HepG2 (cell line): ENCODE measurements at regions not wholly inside any gene's neighbourhood (a gene's known extent, or its start where the extent isn't known, plus 50 kb on each side); places are given as distances from the start of the nearest gene placed in this dataset.

Experiments
- ATAC-seq: fragments of 200-7000 bp; cut with Tn5 transposase; 3 replicates; pipeline ENCODE4 v1.9.1; 2020; ENCODE audit warnings: mild to moderate bottlenecking, moderate library complexity
- BruUV-seq: library from RNA; stranded (reverse); fragments of 400-500 nt; replicated peaks from 2 replicates; lab custom pipeline; 2021; lab: Mats Ljungman, UMichigan
- CTCF ChIA-PET: fragments of 300-600 bp; formaldehyde crosslinking; extraction: SDS; loops from one replicate; lab custom pipeline; 2021; ENCODE audit warnings: low total read pairs, inconsistent platforms, low intra/inter-chr PET ratio; lab: Yijun Ruan, JAX
- POLR2A ChIA-PET: fragments of 350-600 bp; sonication (Branson Sonifier 250); formaldehyde crosslinking; loops from one replicate; lab custom pipeline; 2020; ENCODE audit warnings: antibody characterized with exemption, inconsistent platforms; lab: Yijun Ruan, JAX
- DNase-seq: peaks from one replicate; pipeline ENCODE4 v3.0.0-alpha.2; 2015; ENCODE audit warnings: low spot score
- FAIRE-seq: peaks from 3 replicates; lab custom pipeline; 2011; peaks lifted over from hg19 to GRCh38; lab: Jason Lieb, UNC
- H2AFZ ChIP-seq: one replicate; pipeline ENCODE4 v1.6.1; 2011; ENCODE audit warnings: low read length, inconsistent platforms
- H3K27ac ChIP-seq: fragments of 300-600 bp; 3 replicates; pipeline ENCODE4 v1.8.0; 2011; ENCODE audit warnings: mixed run types, mild to moderate bottlenecking, mixed read lengths, low read length, inconsistent platforms; ENCODE audit not compliant: insufficient read depth; ENCODE audit errors: extremely low read length
- H3K27me3 ChIP-seq, 2 experiments: fragments of 200-600 bp in 1 of 2; 2 replicates in 1 of 2; 3 replicates in 1 of 2; pipeline versions ENCODE4 v1.6.0 to v1.8.0; 2011; ENCODE audit warnings: low read length in 2 of 2, mild to moderate bottlenecking in 2 of 2, moderate library complexity in 2 of 2, inconsistent platforms in 1 of 2; ENCODE audit not compliant: insufficient read depth in 2 of 2, control insufficient read depth in 1 of 2
- H3K36me3 ChIP-seq, 2 experiments: fragments of 200-600 bp in 1 of 2; replicated peaks in 1 of 2; 2 replicates in 1 of 2; 3 replicates in 1 of 2; pipeline versions ENCODE4 v1.5.1 to v1.8.0; 2011; ENCODE audit warnings: low read length in 2 of 2, inconsistent platforms in 1 of 2; ENCODE audit not compliant: insufficient read depth in 2 of 2, control insufficient read depth in 1 of 2
- H3K4me1 ChIP-seq: 2 replicates; pipeline ENCODE4 v1.5.1; 2012; ENCODE audit warnings: low read length, inconsistent platforms; ENCODE audit not compliant: insufficient read depth
- H3K4me2 ChIP-seq: 2 replicates; pipeline ENCODE4 v1.6.0; 2011; ENCODE audit warnings: low read depth, low read length, inconsistent platforms
- H3K4me3 ChIP-seq, 3 experiments: fragments of 200-600 bp in 1 of 3; sonication (generic), shearing (Covaris generic) in 1 of 3; replicated peaks in 1 of 3; 2 replicates each; pipeline ENCODE4 v1.5.1; 2011 to 2016; ENCODE audit warnings: low read length in 3 of 3, inconsistent platforms in 2 of 3, low read depth in 2 of 3, mild to moderate bottlenecking in 2 of 3, control low read depth in 1 of 3, mixed read lengths in 1 of 3; ENCODE audit not compliant: insufficient read depth in 1 of 3
- H3K79me2 ChIP-seq: one replicate; pipeline ENCODE4 v1.6.1; 2011; ENCODE audit warnings: low read length, inconsistent platforms; ENCODE audit not compliant: insufficient read depth
- H3K9ac ChIP-seq: 2 replicates; pipeline ENCODE4 v1.6.0; 2011; ENCODE audit warnings: mild to moderate bottlenecking, low read depth, low read length, inconsistent platforms; ENCODE audit not compliant: insufficient read depth
- H3K9me3 ChIP-seq: 2 replicates; pipeline ENCODE4 v1.5.1; 2012; ENCODE audit warnings: mild to moderate bottlenecking, low read length
- H4K20me1 ChIP-seq: 2 replicates; pipeline ENCODE4 v1.6.0; 2011; ENCODE audit warnings: inconsistent platforms, mild to moderate bottlenecking, low read length, moderate library complexity; ENCODE audit not compliant: insufficient read depth
- CCAR2 ChIP-seq: fragments of 200-400 bp; formaldehyde crosslinking; optimal IDR thresholded peaks from 2 replicates; pipeline ENCODE3; 2018; ENCODE audit warnings: low read depth, mild to moderate bottlenecking, low read length, moderate library complexity
- ERF ChIP-seq: IDR thresholded peaks from 2 replicates; pipeline ENCODE4 v1.6.1; 2018; ENCODE audit warnings: missing biosample characterization, missing genetic modification reagents
- GFI1 ChIP-seq: sonication (generic); formaldehyde crosslinking; IDR thresholded peaks from 2 replicates; pipeline ENCODE4 v1.5.0; 2020; ENCODE audit warnings: missing genetic modification reagents, mild to moderate bottlenecking, borderline replicate concordance
- RARA ChIP-seq: IDR thresholded peaks from 2 replicates; pipeline ENCODE4 v1.6.1; 2016; ENCODE audit warnings: missing genetic modification reagents, missing compliant biosample characterization
- ZBTB7B ChIP-seq: sonication (generic); formaldehyde crosslinking; IDR thresholded peaks from 2 replicates; pipeline ENCODE4 v1.4.0; 2020; ENCODE audit warnings: missing genetic modification reagents
- ZNF263 ChIP-seq: sonication (generic); formaldehyde crosslinking; IDR thresholded peaks from 2 replicates; pipeline ENCODE4 v1.4.0; 2020; ENCODE audit warnings: missing genetic modification reagents
- ZNF816 ChIP-seq: sonication (generic); formaldehyde crosslinking; IDR thresholded peaks from 2 replicates; pipeline ENCODE4 v1.8.0; 2022; ENCODE audit warnings: missing genetic modification reagents, mild to moderate bottlenecking, borderline replicate concordance
- ZNF879 ChIP-seq: sonication (generic); formaldehyde crosslinking; IDR thresholded peaks from 2 replicates; pipeline ENCODE4 v1.8.1; 2023; ENCODE audit warnings: missing genetic modification reagents
- in situ Hi-C: cut with HindIII; loops from 2 replicates; pipeline ENCODE4 v1.10.0; 2017; ENCODE audit warnings: low pct_unique_long_range_greater_than_20kb; ENCODE audit not compliant: extremely low pct_ligation_motif_present
- intact Hi-C: fragments of 100-400 bp; cut with micrococcal nuclease; formaldehyde crosslinking; loops from one replicate; pipeline ENCODE4 v1.10.0; 2022; ENCODE audit not compliant: unreplicated experiment
- TF ChIP-seq, protein P1 (sequence below): sonication (generic); formaldehyde crosslinking; conservative IDR thresholded peaks from 2 replicates; pipeline ENCODE4 v1.5.0; 2020; ENCODE audit warnings: missing genetic modification reagents
- TF ChIP-seq, protein P2 (sequence below): sonication (generic); formaldehyde crosslinking; IDR thresholded peaks from 2 replicates; pipeline ENCODE4 v1.5.1; 2020; ENCODE audit warnings: missing genetic modification reagents, mild to moderate bottlenecking, borderline replicate concordance
- TF ChIP-seq, protein P3 (sequence below): sonication (generic); formaldehyde crosslinking; IDR thresholded peaks from 2 replicates; pipeline ENCODE4 v1.5.0; 2020; ENCODE audit warnings: missing genetic modification reagents
- TF ChIP-seq, protein P4 (sequence below): sonication (generic); formaldehyde crosslinking; IDR thresholded peaks from 2 replicates; pipeline ENCODE4 v1.5.0; 2020; ENCODE audit warnings: missing genetic modification reagents

DNA sequence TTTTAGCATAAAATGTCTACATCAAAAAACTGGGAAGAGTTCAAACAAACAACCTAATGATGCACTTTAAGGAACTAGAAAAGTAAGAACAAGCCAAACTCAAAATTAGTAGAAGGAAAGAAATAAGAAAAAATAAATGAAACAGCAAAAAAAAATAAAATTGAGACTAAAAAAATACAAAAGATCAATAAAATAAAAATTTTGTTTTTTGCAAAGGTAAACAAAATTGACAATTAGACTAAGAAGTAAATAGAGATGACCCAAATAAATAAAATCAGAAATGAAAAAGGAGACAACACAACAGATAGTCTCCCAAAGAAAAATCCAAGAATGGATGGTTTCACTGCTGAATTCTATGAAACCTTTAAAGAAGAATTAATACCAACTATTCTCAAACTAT lies 89.6 kb upstream of the MME start:
- POLR2A ChIA-PET, result no interaction called here
- no peaks in the 10 kb centered on the region for H3K9me3 ChIP-seq
- H3K4me2 ChIP-seq, result no peak overlapping the region
- no peak overlapping the region for H3K4me3 ChIP-seq
- FAIRE-seq, result no peak
- no peaks in the 10 kb centered on the region for H3K36me3 ChIP-seq
- no peak overlapping the region for H3K9ac ChIP-seq
- no peak overlapping the region for H3K27ac ChIP-seq
- intact Hi-C loops (no loop called here), in situ Hi-C loops (no loop called here)
- no TSS peak for BruUV-seq
- no peak for DNase-seq
- H3K27me3 ChIP-seq, result no peaks in the 10 kb centered on the region
- ATAC-seq, result no peak
- H2AFZ ChIP-seq, result no peak overlapping the region
- CTCF ChIA-PET, result no interaction called here
- no peaks in the 10 kb centered on the region for H4K20me1 ChIP-seq
- H3K79me2 ChIP-seq, result no peaks in the 10 kb centered on the region
- H3K4me1 ChIP-seq, result no peaks in the 10 kb centered on the region
- no peak for TF ChIP-seq GFI1 (CRISPR knock-in tag)
- TF ChIP-seq CCAR2, result no peak
- TF ChIP-seq ZNF816 (CRISPR knock-in tag), result no peak
- TF ChIP-seq, protein P1, sequence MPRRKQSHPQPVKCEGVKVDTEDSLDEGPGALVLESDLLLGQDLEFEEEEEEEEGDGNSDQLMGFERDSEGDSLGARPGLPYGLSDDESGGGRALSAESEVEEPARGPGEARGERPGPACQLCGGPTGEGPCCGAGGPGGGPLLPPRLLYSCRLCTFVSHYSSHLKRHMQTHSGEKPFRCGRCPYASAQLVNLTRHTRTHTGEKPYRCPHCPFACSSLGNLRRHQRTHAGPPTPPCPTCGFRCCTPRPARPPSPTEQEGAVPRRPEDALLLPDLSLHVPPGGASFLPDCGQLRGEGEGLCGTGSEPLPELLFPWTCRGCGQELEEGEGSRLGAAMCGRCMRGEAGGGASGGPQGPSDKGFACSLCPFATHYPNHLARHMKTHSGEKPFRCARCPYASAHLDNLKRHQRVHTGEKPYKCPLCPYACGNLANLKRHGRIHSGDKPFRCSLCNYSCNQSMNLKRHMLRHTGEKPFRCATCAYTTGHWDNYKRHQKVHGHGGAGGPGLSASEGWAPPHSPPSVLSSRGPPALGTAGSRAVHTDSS (CRISPR knock-in tag), result no peak
- no peak for TF ChIP-seq ZNF263 (CRISPR knock-in tag)
- TF ChIP-seq, protein P2, sequence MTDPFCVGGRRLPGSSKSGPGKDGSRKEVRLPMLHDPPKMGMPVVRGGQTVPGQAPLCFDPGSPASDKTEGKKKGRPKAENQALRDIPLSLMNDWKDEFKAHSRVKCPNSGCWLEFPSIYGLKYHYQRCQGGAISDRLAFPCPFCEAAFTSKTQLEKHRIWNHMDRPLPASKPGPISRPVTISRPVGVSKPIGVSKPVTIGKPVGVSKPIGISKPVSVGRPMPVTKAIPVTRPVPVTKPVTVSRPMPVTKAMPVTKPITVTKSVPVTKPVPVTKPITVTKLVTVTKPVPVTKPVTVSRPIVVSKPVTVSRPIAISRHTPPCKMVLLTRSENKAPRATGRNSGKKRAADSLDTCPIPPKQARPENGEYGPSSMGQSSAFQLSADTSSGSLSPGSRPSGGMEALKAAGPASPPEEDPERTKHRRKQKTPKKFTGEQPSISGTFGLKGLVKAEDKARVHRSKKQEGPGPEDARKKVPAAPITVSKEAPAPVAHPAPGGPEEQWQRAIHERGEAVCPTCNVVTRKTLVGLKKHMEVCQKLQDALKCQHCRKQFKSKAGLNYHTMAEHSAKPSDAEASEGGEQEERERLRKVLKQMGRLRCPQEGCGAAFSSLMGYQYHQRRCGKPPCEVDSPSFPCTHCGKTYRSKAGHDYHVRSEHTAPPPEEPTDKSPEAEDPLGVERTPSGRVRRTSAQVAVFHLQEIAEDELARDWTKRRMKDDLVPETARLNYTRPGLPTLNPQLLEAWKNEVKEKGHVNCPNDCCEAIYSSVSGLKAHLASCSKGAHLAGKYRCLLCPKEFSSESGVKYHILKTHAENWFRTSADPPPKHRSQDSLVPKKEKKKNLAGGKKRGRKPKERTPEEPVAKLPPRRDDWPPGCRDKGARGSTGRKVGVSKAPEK (CRISPR knock-in tag), result no peak
- no peak for TF ChIP-seq ERF
- TF ChIP-seq ZBTB7B, result no peak
- TF ChIP-seq RARA (CRISPR knock-in tag), result no peak
- TF ChIP-seq, protein P3, sequence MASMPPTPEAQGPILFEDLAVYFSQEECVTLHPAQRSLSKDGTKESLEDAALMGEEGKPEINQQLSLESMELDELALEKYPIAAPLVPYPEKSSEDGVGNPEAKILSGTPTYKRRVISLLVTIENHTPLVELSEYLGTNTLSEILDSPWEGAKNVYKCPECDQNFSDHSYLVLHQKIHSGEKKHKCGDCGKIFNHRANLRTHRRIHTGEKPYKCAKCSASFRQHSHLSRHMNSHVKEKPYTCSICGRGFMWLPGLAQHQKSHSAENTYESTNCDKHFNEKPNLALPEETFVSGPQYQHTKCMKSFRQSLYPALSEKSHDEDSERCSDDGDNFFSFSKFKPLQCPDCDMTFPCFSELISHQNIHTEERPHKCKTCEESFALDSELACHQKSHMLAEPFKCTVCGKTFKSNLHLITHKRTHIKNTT (CRISPR knock-in tag), result no peak
- TF ChIP-seq, protein P4, sequence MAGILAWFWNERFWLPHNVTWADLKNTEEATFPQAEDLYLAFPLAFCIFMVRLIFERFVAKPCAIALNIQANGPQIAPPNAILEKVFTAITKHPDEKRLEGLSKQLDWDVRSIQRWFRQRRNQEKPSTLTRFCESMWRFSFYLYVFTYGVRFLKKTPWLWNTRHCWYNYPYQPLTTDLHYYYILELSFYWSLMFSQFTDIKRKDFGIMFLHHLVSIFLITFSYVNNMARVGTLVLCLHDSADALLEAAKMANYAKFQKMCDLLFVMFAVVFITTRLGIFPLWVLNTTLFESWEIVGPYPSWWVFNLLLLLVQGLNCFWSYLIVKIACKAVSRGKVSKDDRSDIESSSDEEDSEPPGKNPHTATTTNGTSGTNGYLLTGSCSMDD (CRISPR knock-in tag), result no peak
- no peak for TF ChIP-seq ZNF879 (CRISPR knock-in tag)
